ENCODE measurements at regions not wholly inside any gene's neighbourhood (a gene's known extent, or its start where the extent isn't known, plus 50 kb on each side); places are given as distances from the start of the nearest gene placed in this dataset.

DNA sequence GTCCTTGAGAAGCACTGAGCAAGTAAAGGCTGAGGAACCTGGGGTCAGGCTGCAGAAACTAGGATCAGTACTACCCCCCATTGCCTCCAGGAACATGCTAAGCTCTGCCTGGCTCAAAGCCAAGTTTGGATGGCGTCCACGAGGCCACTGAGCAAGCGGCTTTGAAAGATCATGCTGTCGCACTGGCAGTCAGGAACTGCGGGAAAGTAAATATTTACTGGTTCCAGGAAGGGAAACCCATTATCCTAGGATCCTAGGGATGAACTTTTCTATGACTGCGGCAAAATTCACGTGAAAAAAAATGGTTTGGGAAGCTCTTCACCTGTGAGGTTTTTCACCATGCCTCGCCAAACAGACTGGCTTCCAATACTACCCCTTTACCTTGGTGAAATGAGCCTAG is 75.3 kb upstream of the PJA2 start:
- H3K79me2 ChIP-seq (ENCODE audit: insufficient read depth, low read length): no peaks in the 10 kb centered on the region
- H3K4me1 ChIP-seq (ENCODE audit: insufficient read depth, low read length): no peaks in the 10 kb centered on the region
- H3K9me3 ChIP-seq (ENCODE audit: low read depth, low read length): no peaks in the 10 kb centered on the region
- no peak for TF ChIP-seq CTCF (IDR thresholded peaks at IDR 0.05; ENCODE audit: extremely low read depth, low read depth, low read length)
- H2AFZ ChIP-seq (ENCODE audit: low read length): no peak overlapping the region
- H3K4me3 ChIP-seq (ENCODE audit: insufficient read depth, low read length): no peak overlapping the region
- no peaks in the 10 kb centered on the region for H4K20me1 ChIP-seq (ENCODE audit: insufficient read depth, low read length)
- no peak overlapping the region for H3K4me2 ChIP-seq (ENCODE audit: insufficient read depth, low read length)
- no peaks in the 10 kb centered on the region for H3K36me3 ChIP-seq (ENCODE audit: insufficient read depth, low read length)
- H3K27ac ChIP-seq (ENCODE audit: low read depth, low read length): no peak overlapping the region
- DNase-seq (ENCODE audit: insufficient read length, low spot score, missing footprints): no peak
- H3K27me3 ChIP-seq (ENCODE audit: insufficient read depth, low read length): peaks cover 23% of the 10 kb centered on the region

DNA sequence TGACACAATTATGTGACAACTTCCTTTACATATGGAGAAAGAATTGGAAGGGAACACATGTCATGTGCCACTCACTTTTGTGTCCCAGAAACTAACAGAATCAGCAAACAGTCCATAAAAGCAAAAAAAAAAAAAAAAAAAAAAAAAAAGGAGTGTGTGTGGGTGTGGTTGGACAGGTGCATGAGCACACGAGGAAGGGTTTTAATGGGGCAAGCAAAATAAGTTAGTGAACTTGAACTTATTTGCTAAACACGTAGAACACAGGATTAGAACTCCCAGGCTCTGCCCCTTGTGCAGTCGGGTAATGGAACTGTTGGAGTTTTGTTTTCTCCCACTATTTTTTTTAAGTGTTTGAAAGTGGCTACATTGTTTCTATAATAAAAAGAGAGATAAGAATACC is 74.8 kb upstream of the PJA2 start:
- no peak overlapping the region for H2AFZ ChIP-seq (ENCODE audit: low read length)
- TF ChIP-seq CTCF (IDR thresholded peaks at IDR 0.05; ENCODE audit: extremely low read depth, low read depth, low read length): no peak
- no peaks in the 10 kb centered on the region for H4K20me1 ChIP-seq (ENCODE audit: insufficient read depth, low read length)
- H3K4me3 ChIP-seq (ENCODE audit: insufficient read depth, low read length): no peak overlapping the region
- DNase-seq (ENCODE audit: insufficient read length, low spot score, missing footprints): no peak
- no peaks in the 10 kb centered on the region for H3K79me2 ChIP-seq (ENCODE audit: insufficient read depth, low read length)
- no peaks in the 10 kb centered on the region for H3K9me3 ChIP-seq (ENCODE audit: low read depth, low read length)
- H3K36me3 ChIP-seq (ENCODE audit: insufficient read depth, low read length): no peaks in the 10 kb centered on the region
- peaks cover 23% of the 10 kb centered on the region for H3K27me3 ChIP-seq (ENCODE audit: insufficient read depth, low read length)
- H3K27ac ChIP-seq (ENCODE audit: low read depth, low read length): no peak overlapping the region
- no peak overlapping the region for H3K4me2 ChIP-seq (ENCODE audit: insufficient read depth, low read length)
- no peaks in the 10 kb centered on the region for H3K4me1 ChIP-seq (ENCODE audit: insufficient read depth, low read length)

- no peak overlapping the region for H2AFZ ChIP-seq (ENCODE audit: low read length)
- H4K20me1 ChIP-seq (ENCODE audit: insufficient read depth, low read length): no peaks in the 10 kb centered on the region
- H3K4me2 ChIP-seq (ENCODE audit: insufficient read depth, low read length): no peak overlapping the region
- no peaks in the 10 kb centered on the region for H3K4me1 ChIP-seq (ENCODE audit: insufficient read depth, low read length)
- no peak overlapping the region for H3K4me3 ChIP-seq (ENCODE audit: insufficient read depth, low read length)
- DNase-seq (ENCODE audit: insufficient read length, low spot score, missing footprints): no peak
- H3K36me3 ChIP-seq (ENCODE audit: insufficient read depth, low read length): no peaks in the 10 kb centered on the region
- H3K79me2 ChIP-seq (ENCODE audit: insufficient read depth, low read length): no peaks in the 10 kb centered on the region
- no peaks in the 10 kb centered on the region for H3K9me3 ChIP-seq (ENCODE audit: low read depth, low read length)
- no peak for TF ChIP-seq CTCF (IDR thresholded peaks at IDR 0.05; ENCODE audit: extremely low read depth, low read depth, low read length)
- H3K27ac ChIP-seq (ENCODE audit: low read depth, low read length): no peak overlapping the region
- peaks cover 20% of the 10 kb centered on the region for H3K27me3 ChIP-seq (ENCODE audit: insufficient read depth, low read length)
These were observed 73.7 kb upstream of the PJA2 start for GRCh38 chr5:109483395-109483971.

- H3K9me3 ChIP-seq (ENCODE audit: low read depth, low read length): no peaks in the 10 kb centered on the region
- H2AFZ ChIP-seq (ENCODE audit: low read length): no peak overlapping the region
- H3K4me1 ChIP-seq (ENCODE audit: insufficient read depth, low read length): no peaks in the 10 kb centered on the region
- no peak overlapping the region for H3K4me2 ChIP-seq (ENCODE audit: insufficient read depth, low read length)
- H3K4me3 ChIP-seq (ENCODE audit: insufficient read depth, low read length): no peak overlapping the region
- no peak overlapping the region for H3K27ac ChIP-seq (ENCODE audit: low read depth, low read length)
- DNase-seq (ENCODE audit: insufficient read length, low spot score, missing footprints): no peak
- H3K27me3 ChIP-seq (ENCODE audit: insufficient read depth, low read length): peaks cover 20% of the 10 kb centered on the region
- H3K79me2 ChIP-seq (ENCODE audit: insufficient read depth, low read length): no peaks in the 10 kb centered on the region
- no peaks in the 10 kb centered on the region for H4K20me1 ChIP-seq (ENCODE audit: insufficient read depth, low read length)
- no peak for TF ChIP-seq CTCF (IDR thresholded peaks at IDR 0.05; ENCODE audit: extremely low read depth, low read depth, low read length)
- H3K36me3 ChIP-seq (ENCODE audit: insufficient read depth, low read length): no peaks in the 10 kb centered on the region
These were observed 73.0 kb upstream of the PJA2 start for GRCh38 chr5:109482748-109483147.

Measured in osteoblast (primary cell).